Fibroblast of skin of right quadriceps (primary cell): ENCODE measurements at regions not wholly inside any gene's neighbourhood (a gene's known extent, or its start where the extent isn't known, plus 50 kb on each side); places are given as distances from the start of the nearest gene placed in this dataset.
"Not testable (repeated sequence)": the region's sequence is repeated elsewhere in the genome, so short reads cannot be mapped to it uniquely, and the experiment has no call there.

Source experiments
- DNase-seq: peaks from one replicate; pipeline ENCODE4 v3.0.0-alpha.2; 2013

DNA sequence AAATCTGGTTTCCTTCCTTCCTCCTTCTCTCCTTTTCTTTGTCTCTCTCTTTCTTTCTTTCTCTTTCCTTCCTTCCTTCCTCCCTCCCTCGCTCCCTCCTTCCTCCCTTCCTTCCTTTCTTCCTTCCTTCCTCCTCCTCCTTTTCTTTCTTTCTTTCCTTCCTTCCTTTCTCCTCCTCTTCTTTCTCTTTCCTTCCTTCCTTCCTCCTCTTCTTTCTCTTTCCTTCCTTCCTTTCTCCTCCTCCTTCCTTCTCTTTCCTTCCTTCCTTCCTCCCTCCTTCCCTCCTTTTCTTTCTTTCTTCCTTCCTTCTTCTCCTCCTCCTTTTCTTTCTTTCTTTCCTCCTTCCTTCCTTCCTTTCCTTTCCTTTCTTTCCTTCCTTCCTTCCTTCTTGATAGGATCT lies 61.2 kb downstream of the VIP start:
- DNase-seq: no peak

DNA sequence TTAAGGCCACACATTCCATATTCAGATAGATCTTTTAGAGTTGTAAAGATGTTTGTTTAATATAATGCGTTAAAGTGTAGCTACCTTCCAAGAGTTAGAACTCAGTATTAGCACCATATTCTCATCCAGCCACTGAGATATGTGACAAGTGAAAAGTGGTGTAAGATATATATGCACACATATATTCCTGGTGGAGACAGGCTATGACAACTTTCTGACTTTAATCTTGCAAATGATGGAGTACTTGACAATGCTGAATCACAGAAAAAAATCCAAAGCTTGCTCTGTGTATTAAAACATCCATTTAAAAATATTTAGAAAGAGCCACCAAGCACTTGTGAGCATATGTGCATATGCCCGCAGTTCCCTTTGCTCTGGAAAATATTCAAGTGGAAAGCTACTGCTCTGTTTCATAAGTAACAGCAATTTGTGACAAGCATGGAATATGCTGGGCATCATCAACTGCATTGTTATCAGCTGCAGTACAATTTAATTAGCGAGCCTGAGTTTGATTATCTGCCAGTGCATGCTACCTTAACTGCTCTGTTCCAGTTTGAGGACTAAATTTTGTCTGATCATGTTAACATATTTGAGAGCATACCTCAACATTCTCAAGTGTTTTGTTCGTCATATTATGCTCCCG lies 64.8 kb downstream of the VIP start:
- DNase-seq: no peak

DNA sequence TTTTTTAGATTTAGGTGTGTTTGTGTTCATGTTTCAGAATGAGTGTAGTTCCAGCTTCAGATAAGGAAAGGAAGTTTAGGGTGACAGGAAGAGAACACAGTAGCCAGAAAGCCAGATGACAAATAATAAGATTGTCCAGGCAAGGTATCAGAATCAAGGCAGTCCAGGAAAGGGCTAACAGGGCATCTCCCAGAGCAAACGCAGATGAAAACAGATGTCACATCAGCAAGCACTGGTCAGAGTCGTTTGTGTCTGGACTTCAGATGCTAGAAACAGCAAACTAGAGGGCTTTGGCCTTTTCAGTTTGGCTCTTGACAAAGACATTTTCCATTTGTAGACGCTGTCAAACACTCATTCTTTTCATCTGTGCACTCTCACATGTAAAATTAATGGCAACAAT lies 65.5 kb downstream of the VIP start:
- DNase-seq: no peak

DNA sequence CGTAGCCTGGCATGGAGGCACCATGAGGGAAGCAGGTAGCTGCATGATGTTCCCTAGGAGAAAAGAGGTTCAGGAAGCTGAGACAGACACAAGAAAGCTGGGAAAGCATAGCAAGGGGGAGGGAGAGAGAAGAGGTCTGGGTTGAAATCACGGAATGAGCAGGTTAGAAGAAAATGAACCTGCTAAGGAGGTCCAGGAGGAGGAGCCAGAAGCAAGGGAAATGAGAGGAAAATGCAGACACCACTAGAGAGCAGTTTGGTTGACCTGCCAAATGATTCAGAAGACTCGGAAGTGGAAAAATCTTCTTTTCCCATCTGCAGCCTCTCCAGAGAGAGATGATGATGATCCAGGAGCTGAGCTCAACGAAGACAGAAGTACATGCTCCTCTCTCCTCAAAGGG lies 70.9 kb downstream of the VIP start:
- no peak for DNase-seq

DNA sequence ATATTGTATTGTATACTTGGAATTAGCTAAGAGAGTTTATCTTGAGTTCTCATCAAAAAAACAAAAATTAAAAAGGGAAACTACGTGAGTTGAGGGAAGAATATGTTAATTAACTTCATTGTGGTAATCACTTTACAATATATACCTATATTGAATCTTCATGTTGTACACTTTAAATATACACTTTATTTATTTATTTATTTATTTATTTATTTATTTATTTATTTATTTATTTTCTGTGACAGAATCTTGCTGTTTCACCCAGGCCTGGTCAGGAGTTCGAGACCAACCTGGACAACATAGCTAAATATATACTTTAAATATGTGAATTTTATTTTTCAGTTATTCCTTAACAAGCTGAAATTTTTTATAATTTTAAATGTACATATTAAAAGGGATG lies 74.1 kb downstream of the VIP start:
- DNase-seq: no peak

DNA sequence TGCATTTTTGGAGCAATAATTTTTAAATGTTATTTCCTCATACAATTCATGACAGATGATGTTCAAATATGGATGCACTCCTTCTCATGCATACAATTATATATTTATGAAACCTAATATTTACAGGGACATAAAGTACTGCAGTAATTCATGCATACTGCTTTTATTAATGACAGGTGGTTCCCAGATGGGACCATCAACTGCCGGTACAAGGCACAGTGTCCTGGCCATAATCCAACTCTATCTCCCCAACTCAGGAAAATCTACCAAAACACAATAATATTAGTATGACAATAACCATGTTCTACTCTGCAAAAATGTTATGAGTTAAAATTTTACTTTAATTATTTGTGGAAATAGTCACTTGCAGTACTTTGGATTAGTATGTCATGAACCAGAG lies 77.8 kb downstream of the VIP start:
- no peak for DNase-seq

DNA sequence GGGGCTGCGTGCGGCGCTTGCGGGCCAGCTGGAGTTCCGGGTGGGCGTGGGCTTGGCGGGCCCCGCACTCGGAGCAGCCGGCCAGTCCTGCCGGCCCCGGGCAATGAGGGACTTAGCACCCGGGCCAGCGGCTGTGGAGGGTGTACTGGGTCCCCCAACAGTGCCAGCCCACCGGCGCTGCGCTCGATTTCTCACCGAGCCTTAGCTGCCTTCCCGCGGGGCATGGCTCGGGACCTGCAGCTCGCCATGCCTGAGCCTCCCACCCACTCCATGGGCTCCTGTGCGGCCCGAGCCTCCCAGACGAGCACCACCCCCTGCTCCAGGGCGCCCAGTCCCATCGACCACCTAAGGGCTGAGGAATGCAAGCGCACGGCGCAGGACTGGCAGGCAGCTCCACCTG lies 83.8 kb downstream of the VIP start:
- DNase-seq: not testable (repeated sequence)

DNA sequence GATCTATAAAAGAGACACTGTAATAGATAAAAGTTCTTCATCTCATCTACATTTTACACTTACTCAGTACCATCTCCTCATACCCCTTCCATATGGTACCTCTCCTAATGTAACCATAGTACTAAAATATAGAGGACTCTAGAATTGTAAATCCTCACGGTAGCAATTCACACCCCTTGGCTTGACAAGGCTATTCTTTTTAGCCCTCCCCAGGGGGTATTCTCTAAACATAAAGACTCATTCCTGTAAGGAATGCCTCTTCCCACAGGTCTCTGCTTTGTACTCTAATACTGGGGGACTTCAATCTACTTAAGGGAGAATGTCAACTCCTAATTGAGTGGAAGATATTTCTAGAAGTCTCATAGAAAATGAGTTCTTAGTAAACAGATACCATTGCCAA lies 85.9 kb downstream of the VIP start:
- no peak for DNase-seq

DNA sequence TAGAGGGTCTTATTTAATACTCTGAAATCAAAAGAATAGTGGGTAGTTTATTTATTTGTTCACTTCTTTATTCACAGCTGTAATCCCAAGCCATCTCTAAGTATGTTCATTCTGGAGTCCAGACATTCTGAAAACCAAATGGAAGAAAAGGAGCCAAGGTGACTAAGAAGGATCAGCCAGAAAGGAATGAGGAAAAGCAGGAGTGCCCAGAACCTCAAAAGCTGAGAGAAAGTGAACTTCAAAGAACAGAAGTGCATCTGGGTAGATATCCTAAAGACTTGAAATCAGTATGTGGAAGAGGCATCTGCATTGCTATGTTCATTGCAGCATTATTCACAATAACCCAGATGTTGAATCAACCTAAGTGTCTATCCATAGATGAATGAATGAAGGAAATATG lies 94.8 kb downstream of the VIP start:
- DNase-seq: no peak

DNA sequence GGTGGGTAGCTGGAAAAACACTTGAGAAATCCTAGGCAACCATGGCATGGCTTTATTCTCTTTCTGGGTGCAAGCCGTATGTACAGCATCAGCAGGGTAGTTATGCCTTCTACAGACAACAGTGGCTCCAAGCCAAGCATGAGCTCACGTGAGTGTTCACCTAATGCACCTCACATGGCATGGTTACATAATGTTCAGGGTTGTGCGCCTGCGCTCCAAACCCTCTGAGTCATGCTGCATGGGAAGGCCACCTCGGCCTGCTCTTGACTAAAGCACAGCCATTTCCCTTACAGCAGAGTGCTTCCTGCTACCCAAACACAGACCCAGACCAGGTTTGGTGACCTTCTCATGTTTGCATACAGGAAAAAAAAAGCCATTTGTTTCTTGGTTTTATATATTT lies 96.2 kb downstream of the VIP start:
- DNase-seq: no peak

DNA sequence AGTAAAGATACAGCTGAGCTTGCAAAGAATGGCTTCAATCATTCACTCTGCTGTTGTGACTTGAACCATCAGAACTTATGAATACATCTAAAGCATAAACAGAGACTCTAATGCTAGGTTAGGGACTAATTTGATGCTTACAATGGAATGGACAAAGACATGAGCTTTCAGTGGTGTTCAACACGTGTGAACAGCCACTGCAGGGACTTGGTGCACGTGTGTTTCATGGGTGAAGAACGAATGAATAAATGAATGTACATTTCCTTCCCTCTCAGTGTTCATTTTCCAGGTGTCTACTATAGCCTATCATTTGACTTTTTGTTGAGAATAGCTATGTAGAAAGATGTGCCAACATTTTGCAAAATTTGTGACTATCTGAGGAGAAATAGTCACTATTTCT lies 98.3 kb downstream of the VIP start:
- no peak for DNase-seq

DNA sequence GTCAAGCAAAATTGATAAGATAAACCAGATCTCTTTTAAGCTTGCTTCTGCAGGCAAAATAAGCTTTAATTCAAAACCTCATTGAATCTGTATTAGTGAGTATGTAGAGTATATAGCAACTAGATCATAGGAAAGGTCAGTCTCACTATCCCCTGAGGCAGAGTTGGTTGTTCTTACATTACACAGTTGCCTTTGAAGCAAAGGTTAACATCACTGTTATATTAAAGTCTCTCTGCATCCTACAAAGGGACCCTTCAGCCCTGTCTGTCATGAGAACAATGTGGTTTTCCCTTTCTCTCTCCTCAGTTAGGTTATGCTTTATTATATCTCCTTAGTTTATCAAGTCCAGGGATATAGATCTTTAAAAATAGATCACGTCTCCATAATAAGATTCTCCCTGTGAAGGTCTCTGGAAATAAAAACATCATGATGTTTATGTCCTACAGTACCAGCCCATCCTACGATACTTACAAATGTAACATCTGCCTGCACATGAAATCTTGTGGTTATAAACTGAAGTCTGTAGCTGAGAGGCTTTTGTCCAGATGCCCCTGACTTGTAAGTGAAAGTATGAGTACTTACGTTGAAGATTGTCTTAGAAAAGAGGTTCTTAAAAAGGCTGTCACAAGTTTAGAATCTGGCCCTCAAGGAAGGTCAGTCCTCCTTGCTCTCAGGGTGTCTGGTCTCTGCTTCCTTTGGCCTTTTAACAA lies 103.6 kb downstream of the VIP start:
- DNase-seq: no peak

DNA sequence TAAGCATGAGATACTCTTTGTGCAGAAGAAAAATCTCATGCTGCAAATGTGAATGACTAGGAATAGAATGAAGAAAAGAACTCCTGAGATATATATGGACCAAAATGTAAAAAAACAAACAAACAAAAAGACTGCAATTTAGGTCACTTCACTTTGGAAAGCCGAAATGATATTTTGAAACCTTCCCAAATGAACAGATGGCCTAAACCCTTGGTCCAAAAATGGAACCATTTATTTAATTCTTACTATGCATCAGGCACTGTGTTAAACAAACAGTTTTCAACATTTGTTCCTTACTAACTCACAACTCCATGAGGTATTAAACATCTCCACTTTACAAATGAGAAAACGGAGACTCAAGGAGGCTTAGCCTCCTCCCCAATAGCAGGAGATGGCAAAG lies 107.5 kb downstream of the VIP start:
- DNase-seq: no peak

DNA sequence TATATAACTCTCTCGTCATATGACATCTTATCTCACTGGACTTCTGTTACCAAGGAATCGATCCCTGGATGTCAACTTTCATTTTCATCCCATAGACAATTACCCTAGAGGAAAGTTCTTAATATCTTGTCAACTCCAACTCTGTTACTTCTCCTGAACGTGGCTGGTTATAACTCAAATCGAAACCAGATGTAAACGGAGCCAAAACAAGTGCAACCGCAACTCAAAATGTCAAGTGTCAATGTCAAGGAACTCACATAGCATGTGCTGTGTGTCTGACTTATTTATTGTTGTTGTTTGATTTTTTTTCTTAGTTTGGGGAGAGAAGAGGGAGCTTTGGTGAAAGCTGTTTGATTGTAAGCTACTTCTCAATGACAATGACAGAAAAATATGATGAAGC lies 108.6 kb downstream of the VIP start:
- no peak for DNase-seq

DNA sequence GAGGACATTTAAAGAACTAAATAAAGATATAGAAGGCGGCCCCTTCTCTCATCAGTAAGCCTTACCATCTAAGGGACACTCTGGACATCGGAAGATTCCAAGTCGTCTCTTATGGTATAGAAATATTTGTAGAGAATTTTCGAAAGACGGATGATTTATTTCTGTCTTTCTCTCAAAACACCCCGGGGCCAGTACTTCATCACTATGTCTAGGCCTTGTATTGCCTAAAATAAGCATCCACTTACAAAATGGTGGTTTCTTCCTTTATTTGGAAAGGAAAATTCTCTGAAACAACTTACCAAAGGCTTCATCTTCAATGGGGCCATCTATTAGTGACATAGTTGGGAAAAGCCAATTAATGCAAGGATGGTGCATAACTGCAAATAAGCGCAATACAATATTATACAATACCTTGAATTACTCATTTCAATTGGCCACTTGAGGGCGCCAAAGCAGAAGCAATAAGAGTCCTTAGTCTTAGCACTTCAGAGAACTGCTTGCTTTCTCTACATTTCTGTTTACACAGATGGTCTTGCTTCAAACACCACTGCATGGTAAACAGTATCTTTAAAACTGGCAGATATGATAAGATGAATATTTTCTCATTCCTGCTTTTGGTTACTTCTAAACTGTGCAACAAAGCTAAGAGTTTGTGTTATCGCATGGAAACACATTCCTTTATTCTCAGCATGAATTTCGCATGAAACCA lies 113.2 kb downstream of the VIP start:
- DNase-seq: peak; percentile 65

DNA sequence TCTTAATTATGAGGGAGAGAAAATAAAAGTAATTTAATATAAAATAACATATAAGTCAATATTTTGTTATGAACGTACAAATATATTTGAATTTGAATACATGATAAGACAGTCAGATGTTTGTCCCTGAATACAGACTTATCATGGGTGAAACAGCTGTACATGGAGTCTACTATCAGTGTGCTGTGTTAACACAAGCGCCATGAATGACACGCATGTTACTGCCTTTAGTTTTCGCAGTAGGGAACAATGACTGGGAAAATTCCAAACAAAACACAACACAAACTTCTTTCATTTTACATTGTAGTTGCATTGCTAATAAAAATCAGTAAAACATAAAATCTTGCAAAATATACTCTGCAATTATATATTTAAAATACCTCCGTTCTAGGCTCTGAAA lies 108.6 kb downstream of the FBXO5 start:
- no peak for DNase-seq

DNA sequence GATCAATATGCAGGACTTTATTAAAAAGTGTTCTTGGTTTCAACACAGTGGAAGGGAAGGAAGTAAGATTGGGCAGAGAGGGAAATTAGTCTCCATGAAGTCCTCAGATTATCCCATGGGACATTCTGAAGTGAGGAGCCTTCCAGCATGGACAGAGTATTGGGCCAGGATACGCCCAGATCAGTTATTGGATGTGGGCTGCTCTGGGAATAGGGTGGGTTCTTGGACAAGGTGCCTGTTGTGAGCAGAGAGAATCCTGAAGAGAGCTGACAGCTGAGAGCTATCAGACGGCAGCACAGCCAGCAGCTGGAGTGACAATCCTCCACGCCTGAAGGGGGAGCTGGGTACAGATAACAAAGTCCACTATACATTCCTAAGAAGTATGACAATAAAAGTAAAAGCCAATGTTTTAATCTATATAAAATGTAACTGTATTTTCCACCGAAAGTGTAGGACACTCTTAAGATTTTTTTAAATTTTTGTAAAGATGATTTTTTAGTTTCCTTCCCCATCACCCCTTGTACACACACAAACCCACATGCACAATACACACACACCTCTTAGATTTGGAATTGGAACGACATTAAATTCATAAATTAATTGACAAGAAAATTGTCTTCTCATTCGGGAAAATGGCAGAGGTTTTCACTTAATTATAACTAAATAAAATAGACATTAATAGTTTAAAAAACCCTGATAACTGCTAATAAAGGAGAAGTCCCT lies 107.8 kb downstream of the FBXO5 start:
- DNase-seq: no peak

DNA sequence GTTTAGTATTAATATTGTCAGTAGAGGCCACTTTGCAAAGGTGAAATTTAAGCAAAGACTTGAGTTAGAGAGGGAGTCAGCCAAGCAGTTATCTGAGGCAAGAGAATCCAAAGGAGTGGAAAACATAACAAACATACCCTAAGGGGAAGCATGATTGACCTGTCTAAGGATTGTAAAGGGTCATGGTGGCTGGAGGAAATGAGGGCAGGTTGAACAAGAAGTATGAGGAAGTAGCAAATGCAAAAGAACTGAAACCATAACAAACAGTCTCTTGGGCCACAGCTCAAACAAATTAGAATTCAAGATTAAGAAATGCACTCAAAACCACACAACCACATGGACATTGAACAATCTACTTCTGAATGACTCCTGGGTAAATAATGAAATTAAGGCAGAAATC lies 103.2 kb downstream of the FBXO5 start:
- no peak for DNase-seq

DNA sequence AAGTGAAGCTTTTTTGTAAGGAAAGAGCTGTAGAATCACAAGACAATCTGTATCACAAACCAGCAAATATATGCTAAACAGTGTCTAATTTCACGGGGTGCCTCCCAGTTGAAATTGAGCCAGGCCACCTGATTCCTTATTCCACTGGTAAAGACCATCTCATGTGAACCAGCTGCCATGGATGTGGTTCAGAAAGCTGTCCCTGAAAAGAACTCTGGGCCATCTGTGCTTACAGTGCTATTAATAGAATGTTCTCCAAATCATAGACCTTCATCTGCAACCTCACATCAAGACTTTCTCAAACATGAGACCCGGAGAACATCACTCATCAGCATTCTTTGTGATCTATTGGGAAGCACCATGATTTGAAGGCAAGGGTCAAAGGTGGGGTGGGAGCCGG lies 89.7 kb downstream of the FBXO5 start:
- DNase-seq: no peak

DNA sequence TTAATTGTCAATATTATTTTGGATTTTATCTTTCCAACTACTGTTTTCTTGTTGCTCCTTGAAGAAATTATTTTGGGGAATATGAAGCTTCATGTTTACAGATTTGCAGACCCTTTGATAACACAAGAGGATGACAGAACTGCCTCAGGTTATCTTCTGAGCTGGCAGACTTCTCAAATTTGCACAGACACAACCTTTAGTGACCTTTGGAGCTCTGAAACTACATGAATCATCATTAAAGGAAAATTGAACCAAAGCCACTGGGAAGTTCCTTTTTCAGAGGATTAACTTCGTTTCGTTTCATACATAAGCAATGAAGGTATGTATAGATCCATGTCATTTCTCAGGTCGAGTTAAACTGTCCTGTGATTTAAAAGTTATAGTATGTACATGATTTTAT lies 85.9 kb downstream of the FBXO5 start:
- DNase-seq: no peak

DNA sequence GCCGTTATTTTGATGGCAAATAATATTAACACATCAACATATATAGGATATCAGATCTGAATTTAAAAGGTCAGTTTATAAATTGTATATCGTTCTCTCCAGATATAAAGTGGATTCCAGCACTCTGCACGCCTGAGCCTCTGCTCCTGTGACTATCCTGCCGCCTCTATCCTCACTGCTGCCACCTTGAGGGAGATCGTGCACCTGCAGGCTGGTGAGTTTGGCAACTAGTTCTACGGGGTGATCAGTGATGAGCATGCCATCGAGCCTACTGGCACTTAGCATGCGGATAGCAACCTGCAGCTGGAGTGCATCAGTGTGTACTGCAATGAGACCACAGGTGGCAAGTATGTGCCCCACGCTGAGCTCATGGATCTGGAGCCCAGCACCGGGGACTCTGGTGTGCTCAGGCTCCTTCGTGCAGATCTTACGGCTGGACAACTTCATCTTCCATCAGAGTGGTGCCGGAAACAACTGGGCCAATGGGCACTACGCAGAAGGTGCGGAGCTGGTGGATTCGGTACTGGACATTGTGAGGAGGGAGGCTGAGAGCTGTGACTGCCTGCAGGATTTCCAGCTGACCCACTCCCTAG lies 84.9 kb downstream of the FBXO5 start:
- peak; percentile 43 for DNase-seq

DNA sequence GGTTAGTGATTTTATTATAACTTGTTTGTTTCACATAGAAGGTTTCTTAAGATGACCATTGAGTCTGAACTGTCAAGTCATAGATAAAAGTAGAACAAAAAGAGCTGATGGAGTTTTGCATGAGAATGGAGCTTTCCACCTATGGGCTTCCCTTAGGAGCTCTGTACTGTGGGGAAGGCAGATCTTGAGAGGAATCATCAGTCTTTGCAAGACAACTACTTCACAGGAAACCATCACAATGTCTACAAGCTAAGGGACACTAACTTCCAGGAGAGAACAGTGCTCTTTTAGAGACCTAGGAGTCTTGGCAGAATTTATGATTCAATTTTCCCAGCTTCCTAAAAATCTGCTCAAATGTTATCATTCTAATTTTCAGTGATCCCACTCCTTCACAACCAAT lies 78.2 kb downstream of the FBXO5 start:
- DNase-seq: no peak

DNA sequence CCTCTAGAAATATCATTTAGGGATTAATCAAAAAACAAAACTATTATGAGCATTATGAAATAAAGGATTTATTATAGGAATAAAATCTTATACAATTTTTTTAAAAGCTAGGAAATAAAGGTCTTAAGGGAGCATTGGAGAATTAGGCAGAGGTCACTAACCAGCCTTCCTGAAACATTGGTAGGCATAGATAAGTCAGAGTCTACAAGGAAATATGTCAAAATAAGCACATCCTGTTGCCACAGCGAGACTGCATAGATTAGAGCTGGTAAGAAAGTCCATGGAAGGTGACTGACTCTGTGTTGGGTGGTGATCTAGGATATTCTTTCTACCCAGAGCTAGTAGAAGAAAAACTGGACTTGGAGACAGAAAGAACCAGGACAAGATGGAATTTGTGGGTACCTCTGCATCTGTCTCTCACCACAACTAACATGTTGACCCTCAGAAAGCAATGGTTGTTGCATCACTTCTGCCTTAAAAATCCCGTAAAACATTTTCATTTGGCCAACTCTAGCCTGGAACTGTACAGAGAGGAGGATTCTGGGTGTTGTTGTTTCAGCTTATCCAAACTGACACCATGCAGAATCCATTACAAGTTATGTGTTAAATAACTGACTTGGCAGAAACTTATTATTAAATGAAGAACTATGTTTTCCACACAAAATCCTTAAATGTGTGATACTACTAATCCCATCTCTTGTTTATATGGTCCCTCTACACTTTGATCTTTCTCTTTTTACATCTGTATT lies 77.1 kb downstream of the FBXO5 start:
- no peak for DNase-seq
